ENCODE measurements at regions not wholly inside any gene's neighbourhood (a gene's known extent, or its start where the extent isn't known, plus 50 kb on each side); places are given as distances from the start of the nearest gene placed in this dataset.
"Not testable (repeated sequence)": the region's sequence is repeated elsewhere in the genome, so short reads cannot be mapped to it uniquely, and the experiment has no call there.

DNA sequence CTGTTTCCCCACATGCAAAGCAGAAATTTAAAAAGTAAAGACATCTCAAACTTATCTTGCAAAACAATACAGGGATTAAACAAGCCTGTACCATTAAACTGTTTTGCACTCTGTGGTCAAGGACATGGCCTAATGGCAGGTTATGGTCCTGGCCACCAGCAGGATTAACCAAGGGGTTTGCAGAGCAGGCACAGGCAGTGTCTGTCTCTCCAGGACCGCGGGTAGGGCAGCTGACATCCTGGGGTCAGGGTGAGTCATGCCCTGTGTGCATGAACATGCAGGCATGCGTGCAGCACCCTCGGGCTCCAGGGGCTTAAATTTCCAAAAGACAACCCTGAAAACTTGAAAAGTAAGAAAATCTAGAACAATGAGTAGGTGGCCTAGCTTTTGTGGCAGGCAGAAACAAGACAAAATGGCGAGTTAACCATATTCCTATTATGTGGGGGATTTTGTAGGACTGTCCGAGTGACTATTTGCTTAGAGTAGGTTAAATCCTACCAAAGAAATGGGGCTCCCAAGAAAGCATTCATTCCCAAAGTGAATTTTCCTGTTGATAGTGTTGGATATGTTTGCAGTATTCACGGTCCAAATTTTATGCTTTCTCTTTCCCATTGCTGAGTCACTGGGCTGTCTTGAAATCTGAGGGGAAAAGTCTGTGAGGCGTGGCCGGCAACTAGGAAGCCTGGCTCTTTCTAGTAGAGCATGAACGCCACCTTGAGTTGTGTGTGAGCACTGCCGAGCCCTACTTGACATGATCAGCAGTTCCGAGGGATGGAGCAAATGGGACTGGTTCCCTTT lies 158.4 kb upstream of the FAM20A start:
- 2 to 3% methylated on average over 12 of the region's 12 CpGs for whole genome bisulfite sequencing, 2 donors
- TF ChIP-seq, protein P1, sequence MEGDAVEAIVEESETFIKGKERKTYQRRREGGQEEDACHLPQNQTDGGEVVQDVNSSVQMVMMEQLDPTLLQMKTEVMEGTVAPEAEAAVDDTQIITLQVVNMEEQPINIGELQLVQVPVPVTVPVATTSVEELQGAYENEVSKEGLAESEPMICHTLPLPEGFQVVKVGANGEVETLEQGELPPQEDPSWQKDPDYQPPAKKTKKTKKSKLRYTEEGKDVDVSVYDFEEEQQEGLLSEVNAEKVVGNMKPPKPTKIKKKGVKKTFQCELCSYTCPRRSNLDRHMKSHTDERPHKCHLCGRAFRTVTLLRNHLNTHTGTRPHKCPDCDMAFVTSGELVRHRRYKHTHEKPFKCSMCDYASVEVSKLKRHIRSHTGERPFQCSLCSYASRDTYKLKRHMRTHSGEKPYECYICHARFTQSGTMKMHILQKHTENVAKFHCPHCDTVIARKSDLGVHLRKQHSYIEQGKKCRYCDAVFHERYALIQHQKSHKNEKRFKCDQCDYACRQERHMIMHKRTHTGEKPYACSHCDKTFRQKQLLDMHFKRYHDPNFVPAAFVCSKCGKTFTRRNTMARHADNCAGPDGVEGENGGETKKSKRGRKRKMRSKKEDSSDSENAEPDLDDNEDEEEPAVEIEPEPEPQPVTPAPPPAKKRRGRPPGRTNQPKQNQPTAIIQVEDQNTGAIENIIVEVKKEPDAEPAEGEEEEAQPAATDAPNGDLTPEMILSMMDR (IDR thresholded peaks at IDR 0.05), result peak in 1 of 3 donors; percentile 93
- TF ChIP-seq POLR2A (IDR thresholded peaks at IDR 0.05), result no peak
- no peak overlapping the region for H3K4me3 ChIP-seq (ENCODE audit: low read depth, poor library complexity, severe bottlenecking)
- peak; percentile 92 to 97 for DNase-seq (ENCODE audit: low spot score in 2 of 2)
- intact Hi-C loops (cut with DNase I; ENCODE audit: low total_unique reads), result loop anchor here (10.0 kb wide), 1 partner anchor 195 kb away; no protein-coding TSS in a partner anchor

DNA sequence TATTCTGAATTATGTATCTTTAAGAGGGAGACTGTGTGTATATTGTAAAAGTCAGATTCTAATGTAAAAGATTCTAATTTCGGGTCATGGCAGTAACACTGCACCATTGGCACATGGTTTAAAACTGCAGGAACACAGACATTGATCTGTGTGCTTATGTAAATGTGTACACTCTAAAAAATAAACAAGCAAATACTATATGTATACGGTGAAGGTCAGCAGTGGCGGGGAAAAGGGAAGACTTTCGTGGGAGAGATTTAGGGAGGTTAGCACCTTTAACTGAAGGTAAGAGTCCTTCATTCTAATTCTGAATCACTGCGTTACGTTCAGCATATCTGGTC lies 157.8 kb upstream of the FAM20A start:
- H3K4me3 ChIP-seq (ENCODE audit: low read depth, poor library complexity, severe bottlenecking), result no peak overlapping the region
- intact Hi-C loops (cut with DNase I; ENCODE audit: low total_unique reads), result loop anchor here (10.0 kb wide), 1 partner anchor 194 kb away; no protein-coding TSS in a partner anchor
- WGBS, 2 donors, result 63 to 65% methylated on average over 6 of the region's 6 CpGs
- no peak for DNase-seq (ENCODE audit: low spot score in 2 of 2)
- TF ChIP-seq, protein P1 (IDR thresholded peaks at IDR 0.05), result no peak
- no peak for TF ChIP-seq POLR2A (IDR thresholded peaks at IDR 0.05)

DNA sequence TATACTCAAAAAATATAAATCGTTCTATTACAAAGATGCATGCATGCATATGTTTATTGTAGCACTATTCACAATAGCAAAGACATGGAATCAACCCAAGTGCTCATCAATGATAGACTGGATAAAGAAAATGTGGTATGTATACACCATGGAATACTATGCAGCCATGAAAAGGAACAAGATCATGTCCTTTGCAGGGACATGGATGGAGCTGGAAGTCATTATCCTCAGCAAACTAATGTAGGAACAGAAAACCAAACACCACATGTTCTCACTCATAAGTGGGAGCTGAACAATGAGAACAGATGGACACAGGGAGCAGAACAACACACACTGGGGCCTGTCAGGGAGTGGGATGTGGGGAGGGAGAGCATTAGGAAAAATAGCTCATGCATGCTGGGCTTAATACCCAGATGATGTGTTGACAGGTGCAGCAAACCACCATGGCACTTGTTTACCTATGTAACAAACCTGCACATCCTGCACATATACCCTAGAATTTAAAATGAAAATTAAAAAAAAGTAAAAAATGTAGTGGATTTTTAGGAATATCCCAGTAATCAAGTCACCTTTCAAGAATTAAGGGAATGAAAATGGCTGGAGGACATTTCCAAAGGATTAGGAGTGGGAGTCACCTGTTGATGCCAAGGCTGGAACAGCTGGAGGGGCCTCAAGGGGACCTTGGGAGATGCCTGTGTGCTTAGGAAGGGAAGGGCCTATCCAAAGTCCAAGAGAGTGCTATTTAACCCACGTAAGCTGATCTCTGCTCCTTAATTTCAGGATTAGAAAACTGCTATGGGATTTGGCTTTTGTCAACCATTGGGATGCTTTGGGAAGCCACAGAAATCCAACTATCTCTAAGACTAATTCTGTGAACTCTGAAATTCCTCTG lies 156.9 kb upstream of the FAM20A start:
- intact Hi-C loops (cut with DNase I; ENCODE audit: low total_unique reads), result loop anchor here (10.0 kb wide), 1 partner anchor 193 kb away; no protein-coding TSS in a partner anchor
- not testable (repeated sequence) for H3K4me3 ChIP-seq (ENCODE audit: low read depth, poor library complexity, severe bottlenecking); DNase-seq (ENCODE audit: low spot score in 2 of 2)
- WGBS, 2 donors, result 95 to 98% methylated on average over 2 of the region's 2 CpGs

DNA sequence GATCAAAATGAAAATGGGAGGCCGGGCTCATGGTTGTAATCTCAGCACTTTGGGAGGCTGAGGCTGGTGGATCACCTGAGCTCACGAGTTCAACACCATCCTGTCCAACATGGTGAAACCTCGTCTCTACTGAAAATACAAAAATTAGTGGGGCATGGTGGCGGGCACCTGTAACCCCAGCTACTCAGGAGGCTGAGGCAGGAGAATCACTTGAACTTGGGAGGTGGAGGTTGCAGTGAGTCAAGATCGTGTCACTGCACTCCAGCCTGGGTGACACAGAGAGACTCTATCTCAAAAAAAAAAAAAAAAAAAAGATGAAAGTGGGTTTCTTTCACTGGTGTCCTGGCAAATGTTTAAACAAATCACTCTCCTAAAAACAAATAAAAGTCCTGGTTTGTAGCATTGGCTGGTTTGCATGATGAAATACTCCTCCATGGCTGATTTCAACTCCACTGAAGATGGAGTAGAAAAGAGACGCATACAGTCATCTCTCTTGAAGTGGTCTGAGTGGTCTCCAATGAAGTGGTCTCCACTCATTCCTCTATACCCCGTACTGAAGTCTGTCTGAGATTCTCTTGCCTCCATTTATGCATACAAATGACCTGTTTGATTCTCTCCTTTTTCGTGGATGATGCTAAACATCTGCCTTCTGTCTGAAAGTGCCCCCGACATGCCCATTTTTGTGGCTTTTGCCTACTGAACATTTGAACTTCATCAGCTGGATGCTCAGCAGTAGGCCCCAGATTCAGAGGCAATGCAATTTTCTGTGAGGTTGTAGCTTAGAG lies 153.0 kb upstream of the FAM20A start:
- DNase-seq (ENCODE audit: low spot score in 2 of 2), result no peak
- no peak overlapping the region for H3K4me3 ChIP-seq (ENCODE audit: low read depth, poor library complexity, severe bottlenecking)
- TF ChIP-seq POLR2A (IDR thresholded peaks at IDR 0.05), result no peak
- TF ChIP-seq, protein P1 (IDR thresholded peaks at IDR 0.05), result no peak
- intact Hi-C loops (cut with DNase I; ENCODE audit: low total_unique reads), result loop anchor here (10.0 kb wide), 1 partner anchor 189 kb away; no protein-coding TSS in a partner anchor
- WGBS, 2 donors, result 95 to 96% methylated on average over 9 of the region's 9 CpGs

DNA sequence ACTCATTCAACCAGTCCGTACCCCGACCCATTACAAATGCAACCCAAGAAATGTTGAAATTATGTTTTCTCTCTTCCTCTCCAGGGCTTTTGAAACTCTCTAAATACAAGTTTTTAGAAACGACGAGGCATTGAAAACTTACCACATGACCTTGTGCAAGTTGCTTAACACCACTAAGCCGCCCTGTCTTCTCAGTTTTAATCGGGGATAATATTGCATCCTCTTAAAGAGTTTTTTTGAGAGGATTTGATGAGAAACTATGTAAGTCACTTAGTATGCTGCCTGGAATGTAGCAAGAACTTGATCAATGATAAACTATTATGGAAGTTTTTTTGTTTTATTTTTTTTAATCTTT lies 149.0 kb upstream of the FAM20A start:
- WGBS, 2 donors, result 90 to 91% methylated on average over 6 of the region's 6 CpGs
- no peak for DNase-seq (ENCODE audit: low spot score in 2 of 2)
- TF ChIP-seq, protein P1 (IDR thresholded peaks at IDR 0.05), result no peak
- no peak for TF ChIP-seq POLR2A (IDR thresholded peaks at IDR 0.05)
- intact Hi-C loops (cut with DNase I; ENCODE audit: low total_unique reads), result loop anchor here (10.0 kb wide), 1 partner anchor 185 kb away; no protein-coding TSS in a partner anchor
- H3K4me3 ChIP-seq (ENCODE audit: low read depth, poor library complexity, severe bottlenecking), result no peak overlapping the region

Measured in lower leg skin (tissue), 4 donors.